CD4-positive, alpha-beta T cell (primary cell): ENCODE measurements at regions not wholly inside any gene's neighbourhood (a gene's known extent, or its start where the extent isn't known, plus 50 kb on each side); places are given as distances from the start of the nearest gene placed in this dataset.
A peak's percentile ranks its signal among the peaks of the same experiment; 100 is the strongest.

Experiments used
- ATAC-seq: fragments of 200-7000 bp; cut with Tn5 transposase; one replicate; pipeline ENCODE4 v1.10.0; 2022; ENCODE audit warnings: mild to moderate bottlenecking; ENCODE audit not compliant: poor library complexity
- CTCF ChIA-PET: fragments of 350-600 bp; sonication (Branson Sonifier 250); formaldehyde crosslinking; loops from one replicate; lab custom pipeline; 2021; ENCODE audit warnings: antibody characterized with exemption, inconsistent platforms; lab: Charles Lee
- POLR2A ChIA-PET: fragments of 350-600 bp; sonication (Branson Sonifier 250); formaldehyde crosslinking; loops from one replicate; lab custom pipeline; 2021; ENCODE audit warnings: antibody characterized with exemption, inconsistent platforms; lab: Charles Lee
- DNase-seq, 14 experiments: peaks; one replicate each; pipeline ENCODE4 v3.0.0-alpha.2; 2013 to 2020; ENCODE audit warnings: mixed read lengths in 2 of 14
- H3K27ac ChIP-seq, 2 donors: one replicate each; pipeline versions ENCODE4 v1.5.1 to v1.7.0; 2013; ENCODE audit warnings: low read length in 2 of 2, low read depth in 1 of 2, mild to moderate bottlenecking in 1 of 2
- H3K27me3 ChIP-seq, 2 experiments: 1 replicate in 1 of 2; 2 replicates in 1 of 2; pipeline versions ENCODE4 v1.6.1 to v1.7.0; 2013; ENCODE audit warnings: low read length in 2 of 2, control low read depth in 1 of 2, mild to moderate bottlenecking in 1 of 2, moderate library complexity in 1 of 2; ENCODE audit not compliant: insufficient read depth in 2 of 2, control insufficient read depth in 1 of 2
- H3K36me3 ChIP-seq: one replicate; pipeline ENCODE4 v1.6.1; 2013; ENCODE audit warnings: low read length, control low read depth; ENCODE audit not compliant: insufficient read depth
- H3K4me1 ChIP-seq: one replicate; pipeline ENCODE4 v1.6.1; 2013; ENCODE audit warnings: low read length, control low read depth; ENCODE audit not compliant: insufficient read depth
- H3K4me3 ChIP-seq: one replicate; pipeline ENCODE4 v1.5.1; 2013; ENCODE audit warnings: mild to moderate bottlenecking, low read length, moderate library complexity
- H3K9me3 ChIP-seq, 2 experiments: 1 replicate in 1 of 2; 2 replicates in 1 of 2; pipeline versions ENCODE4 v1.6.1 to v1.7.0; 2013; ENCODE audit warnings: low read length in 2 of 2, mild to moderate bottlenecking in 2 of 2, control low read depth in 1 of 2, moderate library complexity in 1 of 2; ENCODE audit not compliant: control insufficient read depth in 1 of 2, insufficient read depth in 1 of 2
- H3K27ac Mint-ChIP-seq: one replicate; pipeline ENCODE4 v1.8.0; 2020; ENCODE audit warnings: mixed read lengths
- H3K27me3 Mint-ChIP-seq: one replicate; pipeline ENCODE4 v1.8.0; 2021; ENCODE audit warnings: mixed read lengths
- H3K36me3 Mint-ChIP-seq: one replicate; pipeline ENCODE4 v1.8.0; 2021; ENCODE audit warnings: low read depth, mixed read lengths
- H3K4me1 Mint-ChIP-seq: one replicate; pipeline ENCODE4 v1.8.0; 2021; ENCODE audit warnings: low read depth, mixed read lengths
- H3K4me3 Mint-ChIP-seq: one replicate; pipeline ENCODE4 v1.8.0; 2020; ENCODE audit warnings: mild to moderate bottlenecking, mixed read lengths
- H3K9me3 Mint-ChIP-seq: one replicate; pipeline ENCODE4 v1.8.0; 2020; ENCODE audit warnings: mixed read lengths
- intact Hi-C, 2 experiments: fragments of 100-400 bp; cut with DNase I in 1 of 2; cut with micrococcal nuclease in 1 of 2; formaldehyde crosslinking; loops; one replicate each; pipeline versions ENCODE4 v1.15.1 to v1.9.0; 2023 to 2025; cut with DNase I, micrococcal nuclease
- TF ChIP-seq, protein P1 (sequence below): fragments of 200-600 bp; IDR thresholded peaks from one replicate; pipeline ENCODE4 v1.8.0; 2022; ENCODE audit warnings: antibody characterized with exemption, mild to moderate bottlenecking

DNA sequence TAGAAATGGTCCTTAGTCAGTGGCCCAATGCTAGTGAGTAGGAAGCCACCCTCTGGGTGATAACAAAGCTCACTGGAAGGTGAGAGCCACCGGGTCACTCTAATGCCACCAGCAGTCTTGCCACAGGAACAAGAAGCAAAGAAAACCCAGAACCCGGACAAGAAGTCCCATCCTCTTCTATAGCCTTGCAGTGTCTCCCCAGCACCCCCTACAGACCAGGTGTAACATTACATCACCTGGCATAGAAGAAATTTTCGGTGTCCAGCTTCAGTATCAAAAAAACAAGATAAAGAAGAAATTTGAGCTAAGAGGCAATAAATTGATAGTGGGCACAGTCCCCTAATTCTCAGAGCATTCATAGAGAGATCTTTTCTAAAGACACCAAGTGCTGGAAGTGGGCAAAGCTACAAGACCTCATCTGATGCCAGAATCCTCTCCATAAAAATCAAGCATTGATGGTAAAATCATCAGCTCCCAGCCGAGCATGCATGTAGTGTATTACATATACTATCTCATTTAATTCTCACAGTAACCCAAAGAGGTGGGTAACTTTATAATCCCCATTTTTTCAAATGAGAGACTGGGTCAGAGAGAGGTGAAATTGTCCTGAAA, 491.0 kb downstream of the MATN1 start:
- H3K36me3 Mint-ChIP-seq, result no peaks in the 10 kb centered on the region
- ATAC-seq, result no peak
- no peak overlapping the region for H3K4me3 Mint-ChIP-seq
- H3K27me3 Mint-ChIP-seq, result peaks cover 51% of the 10 kb centered on the region
- no peak overlapping the region for H3K27ac ChIP-seq
- no peaks in the 10 kb centered on the region for H3K36me3 ChIP-seq
- DNase-seq, result peak in 4 of 14 experiments; percentile 16 to 42 (median 28)
- no peak overlapping the region for H3K4me3 ChIP-seq
- TF ChIP-seq, protein P1, sequence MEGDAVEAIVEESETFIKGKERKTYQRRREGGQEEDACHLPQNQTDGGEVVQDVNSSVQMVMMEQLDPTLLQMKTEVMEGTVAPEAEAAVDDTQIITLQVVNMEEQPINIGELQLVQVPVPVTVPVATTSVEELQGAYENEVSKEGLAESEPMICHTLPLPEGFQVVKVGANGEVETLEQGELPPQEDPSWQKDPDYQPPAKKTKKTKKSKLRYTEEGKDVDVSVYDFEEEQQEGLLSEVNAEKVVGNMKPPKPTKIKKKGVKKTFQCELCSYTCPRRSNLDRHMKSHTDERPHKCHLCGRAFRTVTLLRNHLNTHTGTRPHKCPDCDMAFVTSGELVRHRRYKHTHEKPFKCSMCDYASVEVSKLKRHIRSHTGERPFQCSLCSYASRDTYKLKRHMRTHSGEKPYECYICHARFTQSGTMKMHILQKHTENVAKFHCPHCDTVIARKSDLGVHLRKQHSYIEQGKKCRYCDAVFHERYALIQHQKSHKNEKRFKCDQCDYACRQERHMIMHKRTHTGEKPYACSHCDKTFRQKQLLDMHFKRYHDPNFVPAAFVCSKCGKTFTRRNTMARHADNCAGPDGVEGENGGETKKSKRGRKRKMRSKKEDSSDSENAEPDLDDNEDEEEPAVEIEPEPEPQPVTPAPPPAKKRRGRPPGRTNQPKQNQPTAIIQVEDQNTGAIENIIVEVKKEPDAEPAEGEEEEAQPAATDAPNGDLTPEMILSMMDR, result peak; percentile 61
- CTCF ChIA-PET, result no interaction called here
- no peaks in the 10 kb centered on the region for H3K4me1 Mint-ChIP-seq
- no peak overlapping the region for H3K27ac Mint-ChIP-seq
- no peaks in the 10 kb centered on the region for H3K9me3 Mint-ChIP-seq
- peaks cover 0 to 3% of the 10 kb centered on the region in 2 experiments for H3K27me3 ChIP-seq
- intact Hi-C loops, result no loop called here
- POLR2A ChIA-PET, result no interaction called here
- no peaks in the 10 kb centered on the region for H3K4me1 ChIP-seq
- H3K9me3 ChIP-seq, result no peaks in the 10 kb centered on the region

DNA sequence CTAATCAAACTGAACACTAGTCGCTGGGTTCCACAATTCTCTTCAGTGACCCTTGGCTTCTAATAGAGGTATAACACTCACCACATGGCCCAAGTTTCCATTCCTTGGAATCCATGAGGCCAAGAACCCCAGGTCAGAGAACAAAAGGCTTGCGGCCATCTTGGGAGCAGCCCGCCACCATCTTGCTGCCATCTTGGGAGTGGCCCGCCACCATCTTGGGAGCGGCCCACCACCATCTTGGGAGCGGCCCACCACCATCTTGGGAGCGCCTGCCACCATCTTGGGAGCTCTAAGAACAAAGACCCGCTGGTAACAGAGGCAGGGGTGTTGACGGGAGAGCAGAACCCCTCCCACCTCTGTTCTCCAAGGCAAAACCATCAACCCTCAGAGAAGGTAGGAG, 493.4 kb downstream of the MATN1 start:
- CTCF ChIA-PET, result no interaction called here
- intact Hi-C loops, result no loop called here
- H3K27ac ChIP-seq, result no peak overlapping the region
- peaks cover 0 to 3% of the 10 kb centered on the region in 2 experiments for H3K27me3 ChIP-seq
- no peaks in the 10 kb centered on the region for H3K36me3 Mint-ChIP-seq
- H3K27me3 Mint-ChIP-seq, result peaks cover 48% of the 10 kb centered on the region
- no peaks in the 10 kb centered on the region for H3K4me1 ChIP-seq
- no peak overlapping the region for H3K4me3 Mint-ChIP-seq
- H3K9me3 ChIP-seq, result no peaks in the 10 kb centered on the region
- no peaks in the 10 kb centered on the region for H3K36me3 ChIP-seq
- POLR2A ChIA-PET, result no interaction called here
- H3K27ac Mint-ChIP-seq, result no peak overlapping the region
- no peak overlapping the region for H3K4me3 ChIP-seq
- TF ChIP-seq, protein P1, result no peak
- no peaks in the 10 kb centered on the region for H3K4me1 Mint-ChIP-seq
- DNase-seq (no peak), ATAC-seq (no peak)
- H3K9me3 Mint-ChIP-seq, result no peaks in the 10 kb centered on the region

DNA sequence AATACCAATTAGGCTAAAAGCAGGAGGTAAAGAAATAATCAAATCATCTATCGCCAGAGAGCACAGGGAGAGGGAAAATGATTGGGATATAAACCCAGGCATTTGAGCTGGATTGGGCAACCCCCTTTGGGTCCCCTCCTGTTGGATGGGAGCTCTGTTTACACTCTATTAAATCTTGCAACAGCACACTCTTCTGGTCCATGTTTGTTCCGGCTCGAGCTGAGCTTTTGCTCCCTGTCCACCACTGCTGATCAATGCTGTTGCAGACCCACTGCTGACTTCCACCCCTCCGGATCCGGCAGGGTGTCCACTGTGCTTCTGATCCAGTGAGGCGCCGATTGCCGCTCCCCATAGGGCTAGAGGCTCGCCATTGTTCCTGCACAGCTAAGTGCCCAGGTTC, 493.8 kb downstream of the MATN1 start:
- intact Hi-C loops, result no loop called here
- DNase-seq, result no peak
- Mint-ChIP-seq H3K36me3 (no peaks in the 10 kb centered on the region), H3K4me1 (no peaks in the 10 kb centered on the region), H3K4me3 (no peak overlapping the region), H3K9me3 (no peaks in the 10 kb centered on the region), H3K27ac (no peak overlapping the region), H3K27me3 (peaks cover 51% of the 10 kb centered on the region)
- TF ChIP-seq, protein P1, result no peak
- H3K27ac ChIP-seq, result no peak overlapping the region
- H3K36me3 ChIP-seq, result no peaks in the 10 kb centered on the region
- no peaks in the 10 kb centered on the region for H3K9me3 ChIP-seq
- H3K4me3 ChIP-seq, result no peak overlapping the region
- H3K4me1 ChIP-seq, result no peaks in the 10 kb centered on the region
- CTCF ChIA-PET, result no interaction called here
- POLR2A ChIA-PET, result no interaction called here
- ATAC-seq, result no peak
- peaks cover 0 to 3% of the 10 kb centered on the region in 2 experiments for H3K27me3 ChIP-seq
